Activated CD4-positive, alpha-beta T cell treated with anti-CD3 and anti-CD28 coated beads for 24 hours (primary cell): ENCODE measurements at regions not wholly inside any gene's neighbourhood (a gene's known extent, or its start where the extent isn't known, plus 50 kb on each side); places are given as distances from the start of the nearest gene placed in this dataset.

Source experiments
- DNase-seq, 2 donors: peaks; one replicate each; pipeline ENCODE4 v3.0.0-alpha.2; 2020; ENCODE audit warnings: low read depth in 2 of 2

- DNase-seq, result no peak
These were observed 282.9 kb upstream of the ANKRD55 start for GRCh38 chr5:56516035-56516434.

- no peak for DNase-seq
These were observed 281.9 kb upstream of the ANKRD55 start for GRCh38 chr5:56515011-56515410.

- no peak for DNase-seq
These were observed 281.1 kb upstream of the ANKRD55 start for GRCh38 chr5:56514245-56514644.

- DNase-seq, result no peak
These were observed 280.0 kb upstream of the ANKRD55 start for GRCh38 chr5:56513141-56513540.

- no peak for DNase-seq
These were observed 279.3 kb upstream of the ANKRD55 start for GRCh38 chr5:56512313-56512996.

GRCh38 chr5:56511326-56511841, 278.3 kb upstream of the ANKRD55 start:
- no peak for DNase-seq

GRCh38 chr5:56508249-56508648, 275.1 kb upstream of the ANKRD55 start:
- no peak for DNase-seq

GRCh38 chr5:56507351-56507930, 274.3 kb upstream of the ANKRD55 start:
- no peak for DNase-seq

- no peak for DNase-seq
These were observed 273.3 kb upstream of the ANKRD55 start for GRCh38 chr5:56506211-56506965.

GRCh38 chr5:56503929-56504328, 270.8 kb upstream of the ANKRD55 start:
- no peak for DNase-seq

- no peak for DNase-seq
These were observed 268.8 kb upstream of the ANKRD55 start for GRCh38 chr5:56501781-56502557.

- no peak for DNase-seq
These were observed 266.8 kb upstream of the ANKRD55 start for GRCh38 chr5:56499901-56500300.

GRCh38 chr5:56499491-56499890, 266.4 kb upstream of the ANKRD55 start:
- no peak for DNase-seq

- no peak for DNase-seq
These were observed 265.7 kb upstream of the ANKRD55 start for GRCh38 chr5:56498759-56499395.

- DNase-seq, result no peak
These were observed 263.5 kb upstream of the ANKRD55 start for GRCh38 chr5:56496581-56497063.

GRCh38 chr5:56494300-56494731, 261.2 kb upstream of the ANKRD55 start:
- no peak for DNase-seq

GRCh38 chr5:56493766-56494165, 260.6 kb upstream of the ANKRD55 start:
- DNase-seq, result no peak

GRCh38 chr5:56493308-56493707, 260.2 kb upstream of the ANKRD55 start:
- DNase-seq, result no peak

- no peak for DNase-seq
These were observed 259.7 kb upstream of the ANKRD55 start for GRCh38 chr5:56492812-56493211.

- DNase-seq, result peak in 1 of 2 donors; percentile 23
These were observed 257.9 kb upstream of the ANKRD55 start for GRCh38 chr5:56490971-56491468.

GRCh38 chr5:56489272-56489671, 256.1 kb upstream of the ANKRD55 start:
- DNase-seq, result no peak
